Caki2 (cell line): ENCODE measurements at regions not wholly inside any gene's neighbourhood (a gene's known extent, or its start where the extent isn't known, plus 50 kb on each side); places are given as distances from the start of the nearest gene placed in this dataset.

Experiments used
- DNase-seq: peaks from one replicate; pipeline ENCODE4 v3.0.0-alpha.2; 2015; ENCODE audit warnings: low read depth
- in situ Hi-C: cut with HindIII; loops from 2 replicates; pipeline ENCODE4 v1.10.0; 2016; ENCODE audit warnings: low sequenced_read_pairs, low pct_unique_long_range_greater_than_20kb, mixed read lengths

- in situ Hi-C loops = no loop called here
- DNase-seq = no peak
Measured at GRCh38 chr2:51256736-51257135, 224.8 kb upstream of the NRXN1 start.

DNA sequence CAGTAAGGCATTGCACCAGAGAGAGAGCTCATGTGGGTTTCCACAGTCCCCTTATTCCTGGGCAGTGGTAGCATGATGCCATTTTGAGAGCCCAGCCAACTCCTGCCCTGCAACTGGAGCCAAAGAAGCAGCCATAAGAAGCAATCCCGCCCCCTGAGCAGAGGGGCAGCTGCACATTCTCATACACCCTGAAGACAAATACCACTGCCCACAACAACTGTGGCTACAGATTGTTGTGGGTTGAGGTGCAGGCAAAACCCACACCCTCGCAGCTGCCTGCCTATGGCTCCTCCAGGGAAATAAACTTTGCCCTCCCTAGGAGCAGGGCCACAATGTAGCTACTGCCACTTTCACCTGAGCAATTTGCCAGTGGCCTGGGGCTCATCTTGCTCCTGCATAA is 219.4 kb upstream of the NRXN1 start:
- in situ Hi-C loops = no loop called here
- DNase-seq = no peak

DNA sequence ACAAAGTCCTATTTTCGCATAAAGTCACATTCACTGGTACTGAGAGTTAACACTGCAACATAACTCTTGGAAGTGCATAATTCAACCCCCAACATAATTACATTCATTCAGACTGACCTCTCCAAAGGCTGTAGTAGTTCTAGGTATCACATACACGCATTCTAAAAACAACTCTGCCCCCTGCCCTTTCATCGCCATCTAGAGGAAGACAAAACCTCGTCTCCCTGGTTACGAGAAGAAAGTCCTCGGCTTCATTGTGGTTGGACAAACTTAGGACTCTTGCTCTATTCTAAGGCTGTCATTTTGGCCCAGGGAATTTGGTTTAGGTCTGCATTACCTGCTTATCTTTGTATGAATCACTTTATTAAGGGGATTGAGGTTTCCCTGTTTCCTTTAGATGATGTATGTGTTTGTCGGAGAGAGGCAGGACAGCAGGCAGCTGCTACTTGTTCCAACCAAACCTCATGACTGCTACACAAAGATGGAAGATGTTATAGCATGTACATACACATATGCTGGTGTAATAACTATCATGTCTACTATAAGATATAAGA is 215.4 kb upstream of the NRXN1 start:
- in situ Hi-C loops = no loop called here
- DNase-seq = no peak

- in situ Hi-C loops = no loop called here
- no peak for DNase-seq
Measured at GRCh38 chr2:51243892-51244535, 212.1 kb upstream of the NRXN1 start.

GRCh38 chr2:51237626-51238271 is 205.8 kb upstream of the NRXN1 start:
- in situ Hi-C loops = no loop called here
- DNase-seq = no peak

GRCh38 chr2:51232027-51232426 is 200.1 kb upstream of the NRXN1 start:
- in situ Hi-C loops = no loop called here
- DNase-seq = no peak

DNA sequence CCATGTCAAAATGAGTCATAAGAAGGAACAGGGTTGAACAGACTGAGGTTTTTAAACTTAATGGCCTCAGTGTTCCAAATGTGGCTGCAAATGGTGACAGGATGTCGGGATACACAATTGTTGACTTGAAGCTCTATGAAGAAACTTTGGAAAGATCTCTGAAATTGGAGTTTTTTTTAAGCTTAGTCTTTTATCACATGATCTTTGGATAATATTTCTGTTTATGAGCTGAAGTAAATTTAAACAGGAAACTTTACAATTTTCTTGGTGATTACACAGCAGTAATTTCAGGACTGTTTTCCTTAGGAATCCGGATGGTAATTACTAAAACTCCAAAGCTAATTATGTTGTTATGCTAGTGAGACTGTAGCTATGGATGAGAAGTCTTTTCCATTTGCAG is 199.1 kb upstream of the NRXN1 start:
- no peak for DNase-seq
- in situ Hi-C loops = no loop called here

- in situ Hi-C loops = no loop called here
- no peak for DNase-seq
Measured at GRCh38 chr2:51225377-51225776, 193.4 kb upstream of the NRXN1 start.

GRCh38 chr2:51224790-51225189 is 192.9 kb upstream of the NRXN1 start:
- in situ Hi-C loops = no loop called here
- no peak for DNase-seq

- in situ Hi-C loops = no loop called here
- no peak for DNase-seq
Measured at GRCh38 chr2:51222106-51222505, 190.2 kb upstream of the NRXN1 start.

- in situ Hi-C loops = no loop called here
- no peak for DNase-seq
Measured at GRCh38 chr2:51220606-51221005, 188.7 kb upstream of the NRXN1 start.

- no peak for DNase-seq
Measured at GRCh38 chr2:51220080-51220479, 188.1 kb upstream of the NRXN1 start.

GRCh38 chr2:51219468-51219867 is 187.5 kb upstream of the NRXN1 start:
- DNase-seq = no peak
- in situ Hi-C loops = no loop called here

More at GRCh38 chr2:51220080-51220479, 188.1 kb upstream of the NRXN1 start:
- in situ Hi-C loops = no loop called here

GRCh38 chr2:51218047-51218446 is 186.1 kb upstream of the NRXN1 start:
- in situ Hi-C loops = no loop called here
- no peak for DNase-seq

- in situ Hi-C loops = no loop called here
- DNase-seq = no peak
Measured at GRCh38 chr2:51213826-51214225, 181.9 kb upstream of the NRXN1 start.

GRCh38 chr2:51212374-51212773 is 180.4 kb upstream of the NRXN1 start:
- no peak for DNase-seq
- in situ Hi-C loops = no loop called here

DNA sequence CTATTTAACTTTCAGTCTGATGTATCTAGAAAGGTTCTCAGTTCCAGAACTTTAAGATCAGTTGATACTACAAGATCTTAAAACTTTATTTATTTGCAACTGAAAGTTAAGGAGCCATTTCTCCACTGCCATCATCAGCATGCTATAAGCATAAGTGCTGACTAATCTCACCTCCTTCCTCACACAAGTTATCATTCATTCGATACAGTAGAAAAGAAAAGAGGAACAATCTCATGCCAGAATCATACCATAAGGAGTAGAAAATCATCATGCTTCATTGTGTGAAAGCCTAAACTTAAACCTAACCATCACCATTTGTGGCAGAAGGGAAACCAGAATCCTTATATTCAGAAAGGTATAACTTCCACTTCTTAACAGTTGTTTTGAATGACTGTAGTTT is 176.6 kb upstream of the NRXN1 start:
- no peak for DNase-seq
- in situ Hi-C loops = no loop called here

- in situ Hi-C loops = no loop called here
- no peak for DNase-seq
Measured at GRCh38 chr2:51201295-51201694, 169.4 kb upstream of the NRXN1 start.

- in situ Hi-C loops = no loop called here
- DNase-seq = no peak
Measured at GRCh38 chr2:51194656-51195055, 162.7 kb upstream of the NRXN1 start.

GRCh38 chr2:51170273-51170672 is 138.3 kb upstream of the NRXN1 start:
- DNase-seq = no peak
- in situ Hi-C loops = no loop called here
